ENCODE measurements at regions not wholly inside any gene's neighbourhood (a gene's known extent, or its start where the extent isn't known, plus 50 kb on each side); places are given as distances from the start of the nearest gene placed in this dataset.
A peak's percentile ranks its signal among the peaks of the same experiment; 100 is the strongest.

DNA sequence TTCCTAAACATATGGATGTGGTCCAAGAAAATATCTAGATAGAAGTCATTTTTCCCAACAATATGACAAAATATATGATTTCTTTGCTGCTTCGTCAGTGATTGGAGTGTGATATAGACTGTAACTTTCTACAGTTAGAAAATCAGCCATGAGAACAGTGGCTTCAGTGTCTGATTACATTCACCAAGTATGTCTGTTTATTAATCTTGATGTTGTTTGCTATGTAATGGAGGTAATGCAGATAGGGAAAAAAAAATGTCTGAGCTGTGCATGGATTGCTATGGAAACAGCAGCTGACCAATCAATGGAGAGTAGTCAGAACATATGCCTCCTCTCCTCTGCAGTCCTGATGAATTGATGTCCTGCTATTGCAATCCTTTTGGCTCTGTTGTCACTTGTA, 72.3 kb upstream of the GAP43 start:
- H3K4me3 ChIP-seq (ENCODE audit: low read depth, low read length) = no peak overlapping the region
- TF ChIP-seq, protein P1, sequence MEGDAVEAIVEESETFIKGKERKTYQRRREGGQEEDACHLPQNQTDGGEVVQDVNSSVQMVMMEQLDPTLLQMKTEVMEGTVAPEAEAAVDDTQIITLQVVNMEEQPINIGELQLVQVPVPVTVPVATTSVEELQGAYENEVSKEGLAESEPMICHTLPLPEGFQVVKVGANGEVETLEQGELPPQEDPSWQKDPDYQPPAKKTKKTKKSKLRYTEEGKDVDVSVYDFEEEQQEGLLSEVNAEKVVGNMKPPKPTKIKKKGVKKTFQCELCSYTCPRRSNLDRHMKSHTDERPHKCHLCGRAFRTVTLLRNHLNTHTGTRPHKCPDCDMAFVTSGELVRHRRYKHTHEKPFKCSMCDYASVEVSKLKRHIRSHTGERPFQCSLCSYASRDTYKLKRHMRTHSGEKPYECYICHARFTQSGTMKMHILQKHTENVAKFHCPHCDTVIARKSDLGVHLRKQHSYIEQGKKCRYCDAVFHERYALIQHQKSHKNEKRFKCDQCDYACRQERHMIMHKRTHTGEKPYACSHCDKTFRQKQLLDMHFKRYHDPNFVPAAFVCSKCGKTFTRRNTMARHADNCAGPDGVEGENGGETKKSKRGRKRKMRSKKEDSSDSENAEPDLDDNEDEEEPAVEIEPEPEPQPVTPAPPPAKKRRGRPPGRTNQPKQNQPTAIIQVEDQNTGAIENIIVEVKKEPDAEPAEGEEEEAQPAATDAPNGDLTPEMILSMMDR (IDR thresholded peaks at IDR 0.05; ENCODE audit: insufficient read depth, low read depth, low read length, missing control alignments) = no peak
- DNase-seq (ENCODE audit: low read depth) = no peak

DNA sequence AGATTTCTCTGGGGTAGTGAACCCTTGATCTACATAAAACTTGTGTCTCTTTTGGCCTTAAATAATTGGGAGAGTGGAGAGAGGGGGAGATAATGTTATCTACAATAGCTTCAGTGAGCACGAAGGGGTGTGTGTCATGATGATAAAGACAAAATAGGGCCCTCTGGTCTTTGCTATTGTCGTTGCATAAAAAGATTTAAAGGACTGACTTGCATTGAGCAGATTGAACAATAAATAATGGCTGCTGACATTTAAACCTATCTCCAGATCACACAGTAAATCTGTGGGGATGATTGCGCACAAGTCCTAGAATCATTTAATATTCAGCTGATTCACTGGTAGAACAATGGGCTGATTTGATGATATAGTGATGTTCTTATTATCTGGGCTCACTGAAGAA, 71.3 kb upstream of the GAP43 start:
- H3K4me3 ChIP-seq (ENCODE audit: low read depth, low read length) = no peak overlapping the region
- TF ChIP-seq, protein P1 (IDR thresholded peaks at IDR 0.05; ENCODE audit: insufficient read depth, low read depth, low read length, missing control alignments) = no peak
- no peak for DNase-seq (ENCODE audit: low read depth)

DNA sequence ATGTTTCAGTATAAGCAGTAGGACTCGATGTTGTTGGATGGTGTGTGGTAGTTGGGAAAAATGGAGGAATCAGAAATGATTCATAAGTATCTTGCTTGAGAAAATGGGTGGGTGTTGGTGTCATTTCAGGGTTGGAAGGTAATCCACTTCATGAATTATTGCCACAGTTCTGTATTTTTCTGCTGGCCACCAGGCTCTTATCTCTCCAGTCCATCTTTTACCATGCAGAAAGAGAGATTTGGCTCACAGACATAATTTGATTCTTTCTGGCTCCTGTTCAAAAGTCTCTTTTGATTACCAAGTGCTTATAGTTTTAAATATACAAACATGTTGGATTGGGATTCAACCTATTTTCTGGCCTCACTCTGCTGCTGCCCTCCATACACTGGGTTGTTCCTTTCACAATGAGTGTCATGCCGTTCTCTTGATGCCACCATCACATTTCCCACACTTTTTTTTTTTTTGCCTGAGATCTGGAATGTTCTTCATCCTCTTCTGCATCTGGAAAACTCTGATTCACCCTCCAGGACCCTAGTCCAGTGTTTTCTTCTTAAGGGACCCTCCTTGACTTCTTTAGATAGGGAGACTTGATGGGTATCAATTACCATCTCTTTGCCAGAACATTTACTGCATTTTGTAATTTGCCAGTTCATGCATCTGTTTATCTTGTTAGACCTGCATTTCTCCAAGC, 69.4 kb upstream of the GAP43 start:
- DNase-seq (ENCODE audit: low read depth) = no peak
- TF ChIP-seq, protein P1 (IDR thresholded peaks at IDR 0.05; ENCODE audit: insufficient read depth, low read depth, low read length, missing control alignments) = no peak
- H3K4me3 ChIP-seq (ENCODE audit: low read depth, low read length) = no peak overlapping the region

DNA sequence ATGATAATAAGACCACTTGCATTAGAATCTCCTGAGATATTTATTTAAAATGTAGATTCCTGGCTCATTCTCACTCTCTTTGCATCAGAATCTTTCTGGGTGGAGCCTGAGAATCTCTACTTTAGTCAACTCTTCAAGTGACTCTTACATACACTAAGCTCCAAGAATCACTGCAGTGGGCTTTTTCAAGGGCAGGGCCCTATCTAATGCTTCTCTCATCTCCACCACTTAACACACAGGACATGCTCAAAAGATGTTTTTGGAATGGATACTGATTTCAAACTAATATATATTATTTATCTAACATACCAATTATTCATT, 68.9 kb upstream of the GAP43 start:
- no peak overlapping the region for H3K4me3 ChIP-seq (ENCODE audit: low read depth, low read length)
- TF ChIP-seq, protein P1 (IDR thresholded peaks at IDR 0.05; ENCODE audit: insufficient read depth, low read depth, low read length, missing control alignments) = no peak
- no peak for DNase-seq (ENCODE audit: low read depth)

DNA sequence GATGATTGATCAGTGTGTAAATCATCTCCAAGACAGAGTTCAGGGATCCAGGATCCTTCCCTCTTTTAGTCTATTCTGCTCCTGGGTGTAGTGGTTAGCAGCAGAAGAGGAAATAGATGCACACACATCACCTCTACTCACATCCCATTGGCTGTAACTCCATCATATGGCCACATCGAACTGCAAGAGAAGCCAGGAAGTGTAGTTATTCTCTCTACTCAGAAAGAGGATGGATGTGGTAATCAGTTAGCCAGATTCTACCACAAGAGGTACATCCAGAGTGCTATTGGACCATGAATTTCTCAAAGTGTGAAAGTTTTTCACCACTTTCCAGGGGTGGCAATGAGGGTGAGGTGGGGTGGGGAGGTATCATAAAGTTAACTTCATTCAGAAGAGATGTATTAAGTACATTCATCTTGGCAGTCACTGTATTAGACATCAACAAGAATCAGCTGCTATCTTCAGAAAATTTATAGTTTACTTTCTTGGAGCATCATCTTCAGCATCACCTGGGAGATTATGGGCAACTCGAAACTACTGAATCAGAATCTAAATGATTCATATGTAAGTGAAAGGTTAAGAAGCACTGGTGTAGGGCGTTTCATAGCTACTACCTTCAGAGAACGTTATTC, 60.6 kb upstream of the GAP43 start:
- no peak overlapping the region for H3K4me3 ChIP-seq (ENCODE audit: low read depth, low read length)
- TF ChIP-seq, protein P1 (IDR thresholded peaks at IDR 0.05; ENCODE audit: insufficient read depth, low read depth, low read length, missing control alignments) = no peak
- peak; percentile 2 for DNase-seq (ENCODE audit: low read depth)

DNA sequence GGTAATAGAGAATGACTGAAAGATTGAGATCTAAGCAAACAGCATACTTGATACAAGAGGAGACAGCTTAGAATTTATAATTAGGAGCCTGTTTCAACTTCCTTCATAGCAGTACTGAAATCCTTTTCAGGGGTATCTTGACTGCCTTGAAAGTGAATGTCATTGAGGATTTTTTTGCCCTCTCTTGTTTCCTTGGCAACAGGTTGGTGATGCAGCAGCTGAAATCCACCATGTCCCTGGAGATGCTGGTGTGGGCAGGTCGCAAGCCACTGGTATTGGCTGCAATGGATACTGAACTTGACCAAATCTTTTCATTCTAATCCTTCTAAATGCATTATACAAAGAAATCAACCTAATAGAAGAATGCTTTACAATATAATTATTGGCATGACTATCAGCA, 59.3 kb upstream of the GAP43 start:
- H3K4me3 ChIP-seq (ENCODE audit: low read depth, low read length) = no peak overlapping the region
- no peak for DNase-seq (ENCODE audit: low read depth)
- TF ChIP-seq, protein P1 (IDR thresholded peaks at IDR 0.05; ENCODE audit: insufficient read depth, low read depth, low read length, missing control alignments) = no peak

DNA sequence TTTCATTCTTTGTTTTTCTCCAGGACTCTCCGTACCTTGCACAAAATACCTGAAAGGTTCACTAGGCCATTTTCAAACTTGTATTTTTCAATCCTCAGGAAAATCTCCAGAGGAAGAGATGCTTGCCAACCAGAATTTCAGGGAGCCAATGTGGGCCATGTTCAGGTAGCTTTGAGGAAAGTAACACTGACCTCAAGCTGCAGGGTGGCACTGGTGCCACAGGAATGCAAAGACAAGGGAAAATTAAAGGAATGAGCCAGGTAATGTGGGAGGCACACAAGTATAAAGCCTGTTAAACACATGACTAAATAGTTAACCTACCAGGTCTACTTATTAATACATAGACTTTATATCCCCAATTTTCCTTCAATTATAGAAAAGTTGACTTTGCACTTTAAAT, 51.9 kb upstream of the GAP43 start:
- no peak for DNase-seq (ENCODE audit: low read depth)
- TF ChIP-seq, protein P1 (IDR thresholded peaks at IDR 0.05; ENCODE audit: insufficient read depth, low read depth, low read length, missing control alignments) = no peak
- H3K4me3 ChIP-seq (ENCODE audit: low read depth, low read length) = no peak overlapping the region

Measured in GM12865 (cell line).